GM19043 (cell line): ENCODE measurements at regions not wholly inside any gene's neighbourhood (a gene's known extent, or its start where the extent isn't known, plus 50 kb on each side); places are given as distances from the start of the nearest gene placed in this dataset.

Source experiments
- ATAC-seq: cut with Tn5 transposase; IDR thresholded peaks from one replicate; pipeline ENCODE4 v1.9.1; 2021; ENCODE audit warnings: low read depth; ENCODE audit not compliant: unreplicated experiment

- no peak for ATAC-seq
Measured at GRCh38 chr11:26072614-26073153, 259.2 kb upstream of the ANO3 start.

GRCh38 chr11:26073646-26074045, 258.3 kb upstream of the ANO3 start:
- ATAC-seq = no peak

GRCh38 chr11:26076233-26076990, 255.5 kb upstream of the ANO3 start:
- ATAC-seq = no peak

- ATAC-seq = no peak
Measured at GRCh38 chr11:26078231-26078821, 253.6 kb upstream of the ANO3 start.

GRCh38 chr11:26084313-26084712, 247.6 kb upstream of the ANO3 start:
- ATAC-seq = no peak

- no peak for ATAC-seq
Measured at GRCh38 chr11:26086028-26086427, 245.9 kb upstream of the ANO3 start.

GRCh38 chr11:26087120-26087935, 244.6 kb upstream of the ANO3 start:
- peak; percentile 90 for ATAC-seq

GRCh38 chr11:26088391-26088790, 243.5 kb upstream of the ANO3 start:
- no peak for ATAC-seq

- ATAC-seq = no peak
Measured at GRCh38 chr11:26090651-26091050, 241.3 kb upstream of the ANO3 start.

GRCh38 chr11:26093206-26093605, 238.7 kb upstream of the ANO3 start:
- ATAC-seq = no peak

- ATAC-seq = no peak
Measured at GRCh38 chr11:26095340-26095739, 236.6 kb upstream of the ANO3 start.

GRCh38 chr11:26096451-26096850, 235.5 kb upstream of the ANO3 start:
- no peak for ATAC-seq

- ATAC-seq = no peak
Measured at GRCh38 chr11:26102325-26102724, 229.6 kb upstream of the ANO3 start.

- ATAC-seq = no peak
Measured at GRCh38 chr11:26105762-26106423, 226.0 kb upstream of the ANO3 start.

GRCh38 chr11:26106726-26107125, 225.2 kb upstream of the ANO3 start:
- ATAC-seq = no peak

- no peak for ATAC-seq
Measured at GRCh38 chr11:26109658-26110368, 222.1 kb upstream of the ANO3 start.

GRCh38 chr11:26112264-26112663, 219.7 kb upstream of the ANO3 start:
- no peak for ATAC-seq

GRCh38 chr11:26121466-26121865, 210.5 kb upstream of the ANO3 start:
- no peak for ATAC-seq

GRCh38 chr11:26126741-26127140, 205.2 kb upstream of the ANO3 start:
- no peak for ATAC-seq

- ATAC-seq = no peak
Measured at GRCh38 chr11:26127336-26127735, 204.6 kb upstream of the ANO3 start.
